Cardiac muscle cell (in vitro differentiated cells and primary cell): ENCODE measurements at regions not wholly inside any gene's neighbourhood (a gene's known extent, or its start where the extent isn't known, plus 50 kb on each side); places are given as distances from the start of the nearest gene placed in this dataset.
A peak's percentile ranks its signal among the peaks of the same experiment; 100 is the strongest.
"Not testable (repeated sequence)": the region's sequence is repeated elsewhere in the genome, so short reads cannot be mapped to it uniquely, and the experiment has no call there.

Experiments used
- DNase-seq, 2 donors: peaks; one replicate each; pipeline versions ENCODE4 v3.0.0 to v3.0.0-alpha.2; 2010 to 2017; ENCODE audit warnings: low read depth in 1 of 2, low spot score in 1 of 2
- H3K27ac ChIP-seq: fragments of 200-600 bp; sonication (generic); 2 replicates; pipeline ENCODE4 v1.5.1; 2016
- H3K27me3 ChIP-seq: fragments of 200-600 bp; sonication (generic); 2 replicates; pipeline ENCODE4 v1.6.0; 2016; ENCODE audit warnings: control low read depth
- H3K36me3 ChIP-seq: fragments of 200-600 bp; sonication (generic); 2 replicates; pipeline ENCODE4 v1.5.1; 2016; ENCODE audit warnings: control low read depth
- H3K4me1 ChIP-seq: fragments of 200-600 bp; sonication (generic); 2 replicates; pipeline ENCODE4 v1.8.1; 2017; ENCODE audit warnings: low read depth, mild to moderate bottlenecking, mixed run types
- H3K4me3 ChIP-seq: fragments of 200-600 bp; sonication (generic); 2 replicates; pipeline ENCODE4 v1.5.1; 2016; ENCODE audit warnings: mild to moderate bottlenecking
- H3K9me3 ChIP-seq: fragments of 200-600 bp; sonication (generic); 2 replicates; pipeline ENCODE4 v1.5.1; 2017; ENCODE audit warnings: low read depth, mild to moderate bottlenecking, control low read depth
- CTCF ChIP-seq: IDR thresholded peaks from 2 replicates; pipeline ENCODE4 v1.5.1; 2012; ENCODE audit warnings: low read depth, mild to moderate bottlenecking, low read length

- no peaks in the 10 kb centered on the region for H3K27me3 ChIP-seq
- H3K4me1 ChIP-seq = peaks cover 22% of the 10 kb centered on the region
- peak overlapping the region; percentile 69 for H3K27ac ChIP-seq
- DNase-seq = peak in 1 of 2 donors; percentile 85
- no peaks in the 10 kb centered on the region for H3K9me3 ChIP-seq
- H3K36me3 ChIP-seq = no peaks in the 10 kb centered on the region
- TF ChIP-seq CTCF = no peak
- no peak overlapping the region for H3K4me3 ChIP-seq
Measured at GRCh38 chr9:24899463-24899862, 353.8 kb upstream of the IZUMO3 start.

GRCh38 chr9:24897826-24898225 is 352.1 kb upstream of the IZUMO3 start:
- no peak for DNase-seq
- no peaks in the 10 kb centered on the region for H3K9me3 ChIP-seq
- H3K27me3 ChIP-seq = no peaks in the 10 kb centered on the region
- TF ChIP-seq CTCF = no peak
- no peak overlapping the region for H3K4me3 ChIP-seq
- peaks cover 22% of the 10 kb centered on the region for H3K4me1 ChIP-seq
- H3K27ac ChIP-seq = no peak overlapping the region
- no peaks in the 10 kb centered on the region for H3K36me3 ChIP-seq

- Histone ChIP-seq H3K4me3 (no peak overlapping the region), H3K36me3 (no peaks in the 10 kb centered on the region), H3K4me1 (peaks cover 8% of the 10 kb centered on the region), H3K9me3 (no peaks in the 10 kb centered on the region), H3K27ac (no peak overlapping the region), H3K27me3 (no peaks in the 10 kb centered on the region)
- DNase-seq = no peak
- TF ChIP-seq CTCF = no peak
Measured at GRCh38 chr9:24881361-24881760, 335.7 kb upstream of the IZUMO3 start.

- Histone ChIP-seq H3K36me3 (no peaks in the 10 kb centered on the region), H3K4me1 (peaks cover 8% of the 10 kb centered on the region), H3K27ac (peak overlapping the region; percentile 31), H3K4me3 (no peak overlapping the region), H3K27me3 (no peaks in the 10 kb centered on the region), H3K9me3 (no peaks in the 10 kb centered on the region)
- TF ChIP-seq CTCF = no peak
- DNase-seq = peak in 1 of 2 donors; percentile 16
Measured at GRCh38 chr9:24879591-24879990, 333.9 kb upstream of the IZUMO3 start.

GRCh38 chr9:24856601-24857000 is 310.9 kb upstream of the IZUMO3 start:
- not testable (repeated sequence) for H3K27me3 ChIP-seq, H3K4me3 ChIP-seq, H3K4me1 ChIP-seq, H3K27ac ChIP-seq, H3K36me3 ChIP-seq, H3K9me3 ChIP-seq, DNase-seq

- Histone ChIP-seq H3K4me1 (no peaks in the 10 kb centered on the region), H3K27ac (no peak overlapping the region), H3K9me3 (no peaks in the 10 kb centered on the region), H3K36me3 (no peaks in the 10 kb centered on the region), H3K4me3 (no peak overlapping the region), H3K27me3 (no peaks in the 10 kb centered on the region)
- no peak for TF ChIP-seq CTCF
- DNase-seq = no peak
Measured at GRCh38 chr9:24846248-24846912, 300.7 kb upstream of the IZUMO3 start.
